GM21515 (cell line): ENCODE measurements at regions not wholly inside any gene's neighbourhood (a gene's known extent, or its start where the extent isn't known, plus 50 kb on each side); places are given as distances from the start of the nearest gene placed in this dataset.

Experiments
- ATAC-seq: cut with Tn5 transposase; IDR thresholded peaks from one replicate; pipeline ENCODE4 v1.9.1; 2021; ENCODE audit not compliant: unreplicated experiment

DNA sequence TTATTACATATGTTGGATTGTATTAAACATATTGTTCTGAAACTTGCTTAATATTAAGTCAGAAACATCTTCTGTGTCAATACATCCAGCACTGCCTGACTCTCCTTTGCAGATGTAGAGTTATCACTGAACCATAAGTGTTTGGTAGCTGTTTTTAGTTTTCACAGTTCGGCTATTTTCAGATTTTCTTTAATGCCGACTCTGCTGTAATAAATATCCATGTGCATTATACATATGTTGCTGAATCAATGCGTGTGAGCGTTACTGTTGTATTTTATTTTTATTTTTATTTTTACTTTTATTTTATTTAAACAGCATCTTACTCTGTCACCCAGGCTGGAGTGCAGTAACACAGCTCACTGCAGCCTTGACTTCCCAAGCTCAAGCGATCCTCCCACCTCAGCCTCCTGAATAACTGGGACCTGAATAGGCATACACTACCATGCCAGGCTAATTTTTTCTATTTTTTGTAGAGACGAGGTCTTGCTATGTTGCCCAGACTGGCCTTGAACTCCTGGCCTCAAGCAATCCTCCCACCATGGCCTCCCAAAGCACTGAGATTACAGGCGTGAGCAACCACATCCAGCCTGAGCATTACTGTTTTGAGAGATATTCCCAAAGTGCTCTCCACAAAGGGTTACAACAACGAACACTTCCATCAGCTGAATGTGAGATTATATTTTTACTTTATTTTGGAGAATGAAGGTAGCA is 50.7 kb upstream of the NOCT start:
- no peak for ATAC-seq

- ATAC-seq: no peak
These were observed 52.2 kb upstream of the NOCT start for GRCh38 chr4:138963412-138963811.

GRCh38 chr4:138961664-138962063 is 53.9 kb upstream of the NOCT start:
- ATAC-seq: no peak

DNA sequence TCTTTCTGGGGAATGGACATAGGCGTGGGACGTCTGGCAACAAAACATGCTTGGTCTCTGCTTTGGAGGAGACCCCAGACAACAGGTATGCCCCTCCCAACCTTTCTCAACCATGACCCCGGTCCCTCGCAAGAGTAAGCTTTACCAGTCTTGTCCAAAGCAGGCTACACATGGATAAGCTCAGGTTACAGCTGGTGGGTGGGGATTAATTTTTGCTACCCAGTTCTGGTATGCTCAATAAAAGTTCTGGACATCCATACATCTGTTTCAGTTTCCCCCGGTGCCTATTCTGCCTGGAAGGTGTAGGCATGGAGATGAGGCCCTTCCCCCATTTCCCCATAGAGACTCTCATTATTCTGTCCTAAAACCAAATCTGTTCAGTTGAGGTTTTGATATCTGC is 54.5 kb upstream of the NOCT start:
- no peak for ATAC-seq

DNA sequence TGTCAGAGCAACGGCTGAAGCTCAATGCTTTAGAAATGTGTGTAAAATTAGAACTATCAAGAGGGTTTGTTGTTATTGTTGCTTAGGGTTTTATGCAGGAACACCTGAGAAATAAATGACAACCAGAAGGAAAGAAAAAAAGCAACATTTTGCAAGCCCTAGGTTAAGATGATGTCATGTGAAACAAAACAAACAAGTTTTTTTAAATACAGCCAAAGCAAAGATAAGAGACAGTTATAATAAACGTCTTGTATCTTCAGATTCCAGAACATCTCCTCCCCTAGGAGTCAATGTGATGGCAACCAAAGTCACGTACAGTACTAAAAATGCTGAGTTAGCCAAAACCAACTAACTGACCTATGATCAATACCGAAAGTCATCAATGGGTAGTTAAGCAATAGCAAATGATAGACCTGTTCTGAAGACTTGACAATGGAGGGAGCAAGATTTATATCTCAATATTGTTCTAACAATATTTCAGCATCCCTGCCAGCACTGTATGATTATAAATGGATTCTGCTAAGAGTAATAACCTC is 55.3 kb upstream of the NOCT start:
- ATAC-seq: no peak

GRCh38 chr4:138959097-138959815 is 56.3 kb upstream of the NOCT start:
- no peak for ATAC-seq

DNA sequence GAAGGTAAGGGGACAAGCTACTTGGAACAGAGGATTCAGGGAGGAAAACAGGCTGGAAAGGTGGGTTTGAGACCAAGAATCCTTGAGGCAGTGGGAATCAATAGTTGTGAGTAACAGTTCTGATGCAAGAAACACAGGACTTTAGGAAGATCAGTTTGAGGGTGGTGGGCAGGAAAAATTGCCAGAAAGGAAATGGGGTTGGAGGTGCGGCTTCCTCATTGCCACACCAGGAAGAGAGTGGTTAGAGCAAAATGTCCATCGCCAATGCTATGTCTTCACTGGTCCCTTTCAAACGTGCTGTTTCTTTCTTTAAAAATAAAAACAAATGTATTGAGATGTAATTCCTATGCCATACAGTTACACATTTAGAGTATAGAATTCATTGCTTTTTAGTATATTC is 57.1 kb upstream of the NOCT start:
- no peak for ATAC-seq

- no peak for ATAC-seq
These were observed 58.3 kb upstream of the NOCT start for GRCh38 chr4:138957302-138957701.

DNA sequence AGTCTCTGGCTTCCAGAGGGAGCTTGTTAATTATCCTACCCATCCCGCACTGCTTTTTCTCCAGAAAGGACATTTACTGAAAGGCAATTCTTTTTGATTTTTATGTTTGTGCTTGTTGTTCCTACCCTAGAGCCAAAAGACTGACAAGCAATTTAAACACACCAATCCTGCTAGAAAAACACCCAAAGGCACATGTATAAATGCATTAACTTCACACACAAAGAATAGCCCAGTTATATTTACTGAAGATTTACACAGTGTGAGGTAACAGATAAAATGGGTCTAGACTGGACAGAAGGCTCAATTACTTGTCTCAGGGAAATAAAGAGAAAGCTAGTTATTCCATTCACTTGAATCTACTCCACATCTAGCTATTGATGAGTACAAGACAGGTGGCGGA is 61.2 kb upstream of the NOCT start:
- ATAC-seq: no peak

DNA sequence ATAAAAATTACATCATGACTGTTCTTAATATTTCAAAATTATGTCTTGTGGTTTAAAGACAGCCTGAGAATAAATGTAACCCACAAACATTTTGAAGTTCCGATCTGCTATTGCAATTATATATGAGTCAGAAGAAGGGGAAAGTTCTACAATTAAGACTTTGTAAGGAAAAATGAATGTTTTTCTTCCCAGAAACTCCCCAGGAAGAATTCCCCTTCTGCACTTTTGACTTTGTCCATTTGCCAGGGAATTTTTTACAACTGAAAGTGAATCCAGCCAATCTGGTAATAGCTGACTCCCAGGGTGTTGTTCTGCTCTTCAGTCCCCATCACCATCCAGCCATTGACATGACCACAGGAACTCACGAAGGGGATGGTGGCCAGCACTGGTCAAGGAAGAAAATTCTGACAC is 61.6 kb upstream of the NOCT start:
- ATAC-seq: no peak

DNA sequence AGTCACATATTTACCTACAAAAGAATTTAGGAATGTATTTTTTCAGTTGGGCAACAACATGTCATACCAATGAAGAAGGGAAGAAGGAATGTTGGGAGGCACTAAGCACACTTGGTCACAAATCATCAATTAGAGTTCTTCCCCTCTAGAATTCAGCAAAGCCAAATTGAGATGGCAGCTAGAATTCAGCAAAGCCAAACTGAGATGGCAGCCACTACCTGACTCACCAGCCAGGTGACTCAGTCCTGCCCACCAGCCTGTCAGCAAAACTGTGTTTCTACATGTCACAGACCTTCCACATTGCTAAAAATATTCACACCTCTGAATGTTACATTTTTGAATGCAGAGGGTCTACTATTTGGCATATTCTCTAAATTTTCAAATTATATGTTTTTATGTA is 63.2 kb upstream of the NOCT start:
- ATAC-seq: no peak

DNA sequence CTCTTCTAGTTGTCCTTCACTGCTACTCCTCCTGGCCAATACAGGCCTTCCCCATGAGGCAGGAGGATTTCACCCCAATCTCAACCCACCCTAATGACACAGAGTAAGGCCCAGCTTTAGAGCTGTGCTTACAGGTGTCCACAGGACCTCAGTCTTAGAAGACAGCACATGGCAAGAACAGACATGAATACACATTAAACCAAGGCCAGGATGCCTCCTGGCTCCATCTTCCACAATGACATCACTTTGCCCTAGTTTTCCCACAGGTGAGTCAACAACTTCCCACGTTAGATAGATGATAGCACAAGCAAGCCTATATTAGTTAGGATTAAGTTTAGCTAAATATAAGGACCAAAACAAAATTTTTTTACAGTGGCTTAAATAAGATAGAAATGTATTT is 63.8 kb upstream of the NOCT start:
- no peak for ATAC-seq

DNA sequence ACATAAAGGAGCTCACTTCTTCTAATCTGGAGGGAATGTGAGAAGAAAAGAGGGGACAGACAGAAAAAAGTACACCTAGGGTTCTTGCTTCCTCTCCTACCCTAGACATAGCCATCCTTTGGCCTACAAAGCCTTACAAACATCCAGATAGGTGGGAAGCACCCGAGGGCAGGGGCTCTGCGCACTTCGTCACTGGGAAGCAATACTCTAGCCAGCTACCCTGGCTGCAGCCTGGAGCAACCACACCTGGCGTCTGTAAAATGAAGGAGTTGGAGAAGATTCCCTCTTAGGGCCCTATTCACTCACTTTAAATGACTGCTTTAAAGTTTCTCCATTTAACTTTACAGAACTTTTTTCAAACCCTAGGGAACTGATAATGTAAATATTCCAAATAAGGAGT is 65.7 kb upstream of the NOCT start:
- no peak for ATAC-seq

DNA sequence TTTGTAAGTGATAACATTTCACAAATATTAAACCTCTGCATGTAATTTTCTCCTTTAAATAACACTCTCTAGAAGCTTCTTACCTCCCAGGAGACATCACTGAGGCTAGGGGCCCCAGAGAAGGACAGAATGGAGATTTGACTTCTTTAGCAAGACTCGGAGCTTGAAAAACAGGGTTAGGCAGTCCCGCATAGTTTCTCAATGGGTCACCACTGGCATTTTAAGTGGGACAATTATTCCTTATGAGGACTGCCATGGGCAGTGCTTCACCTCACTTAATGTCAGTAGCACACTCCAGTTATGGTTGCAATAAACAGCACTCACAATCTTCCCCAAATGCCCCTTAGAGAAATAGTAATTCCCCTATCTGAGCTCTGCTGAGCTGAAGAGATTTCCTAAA is 66.7 kb upstream of the NOCT start:
- ATAC-seq: no peak

DNA sequence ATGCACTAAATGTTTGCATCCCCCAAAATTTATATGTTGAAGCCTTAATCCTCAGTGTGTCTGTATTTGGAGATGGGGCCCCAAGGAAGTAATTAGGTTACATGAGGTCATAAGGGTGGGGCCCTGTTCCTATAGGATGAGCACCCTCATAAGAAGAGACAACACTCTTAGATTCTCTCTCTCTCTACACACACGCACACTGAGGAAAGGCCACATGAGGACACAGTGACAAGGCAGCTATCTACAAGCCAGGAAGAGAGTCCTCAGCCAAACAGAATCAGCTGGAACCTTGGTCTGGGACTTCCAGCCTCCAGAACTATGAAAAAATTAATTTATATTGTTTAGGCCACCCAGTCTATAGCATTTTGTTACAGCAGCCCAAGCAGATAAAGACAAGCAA is 69.3 kb upstream of the NOCT start:
- no peak for ATAC-seq

- no peak for ATAC-seq
These were observed 69.7 kb upstream of the NOCT start for GRCh38 chr4:138945840-138946239.

GRCh38 chr4:138945401-138945800 is 70.2 kb upstream of the NOCT start:
- no peak for ATAC-seq

GRCh38 chr4:138943893-138944292 is 71.7 kb upstream of the NOCT start:
- no peak for ATAC-seq

DNA sequence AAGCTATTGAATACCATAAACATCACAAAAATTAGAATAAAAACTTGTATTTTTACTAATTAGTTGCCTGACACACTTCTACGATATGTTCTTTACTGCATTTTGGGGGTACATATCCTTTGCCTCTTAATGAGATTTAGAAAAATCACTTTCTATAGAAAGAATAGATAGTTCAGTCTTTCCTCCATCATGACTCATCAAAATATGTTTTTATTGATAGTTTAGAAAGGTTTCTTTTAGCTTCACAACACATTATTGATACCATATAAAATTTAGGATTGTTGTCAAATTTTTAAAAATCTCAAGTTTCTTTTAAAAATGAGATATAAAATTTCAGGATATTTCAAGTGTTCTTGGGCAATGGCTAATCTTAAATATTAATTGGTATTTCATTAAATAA is 74.5 kb upstream of the NOCT start:
- ATAC-seq: no peak

DNA sequence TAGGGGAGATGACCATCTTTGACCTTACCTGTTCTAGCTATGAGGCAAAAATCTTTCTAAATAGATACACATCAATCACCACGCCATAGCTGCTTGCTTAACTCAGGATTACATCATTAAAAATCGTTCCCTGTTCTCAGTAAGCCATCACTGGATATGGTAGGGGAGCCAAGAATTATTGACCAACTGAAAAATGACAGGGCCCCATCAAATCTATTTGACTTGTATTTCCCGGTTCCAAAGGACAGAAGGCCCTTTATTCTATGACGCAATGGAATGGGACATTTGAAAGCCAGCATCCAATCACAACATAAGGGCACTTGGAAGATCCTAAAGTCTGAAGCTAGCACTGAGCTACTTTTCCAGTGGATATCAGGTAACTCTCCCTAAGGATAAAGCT is 75.6 kb upstream of the NOCT start:
- no peak for ATAC-seq

- no peak for ATAC-seq
These were observed 77.3 kb upstream of the NOCT start for GRCh38 chr4:138938366-138938690.

DNA sequence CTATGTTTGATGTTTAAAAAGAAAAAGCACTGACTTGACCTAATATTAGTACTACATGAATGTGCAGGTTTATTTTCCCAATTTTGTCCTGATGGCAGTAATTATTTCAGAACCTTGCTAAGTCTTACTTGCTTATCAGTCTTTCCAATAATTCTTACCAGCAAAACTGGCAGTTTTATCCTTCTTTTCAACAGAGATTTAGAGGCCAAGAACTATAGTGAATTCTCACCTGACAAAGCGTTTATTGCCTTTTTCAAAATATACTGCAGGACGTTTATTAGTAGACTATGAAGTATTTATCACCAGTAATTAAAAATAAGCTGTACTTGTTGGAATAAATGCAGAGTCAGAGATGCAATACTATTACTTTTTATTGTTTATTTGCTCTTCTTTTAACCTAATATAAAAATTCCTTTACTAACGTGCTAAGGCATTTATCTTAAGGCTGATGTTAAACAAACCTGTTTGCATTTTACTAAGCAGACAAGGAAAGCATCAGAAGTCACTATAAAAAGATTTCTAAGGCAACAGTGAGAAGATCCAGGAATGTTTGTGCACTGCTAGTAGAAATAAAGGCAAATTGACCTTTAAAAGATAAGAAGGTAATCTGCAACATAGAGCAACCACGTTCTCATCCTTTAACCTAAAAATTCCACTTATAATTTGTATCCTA is 80.3 kb upstream of the NOCT start:
- ATAC-seq: no peak
